ENCODE measurements at regions not wholly inside any gene's neighbourhood (a gene's known extent, or its start where the extent isn't known, plus 50 kb on each side); places are given as distances from the start of the nearest gene placed in this dataset.

GRCh38 chr7:68544851-68545250 is 1053.4 kb upstream of the AUTS2 start:
- DNase-seq (ENCODE audit: low read depth in 1 of 2, low spot score in 2 of 2) (no peak), FAIRE-seq (no peak)
- CTCF ChIA-PET (ENCODE audit: partially characterized antibody), result interaction anchor here (0.7 kb wide), 1 partner anchor 24 kb away, joined by 4 read pairs; no protein-coding TSS in a partner anchor
- H3K4me3 ChIP-seq (ENCODE audit: extremely low read depth in 1 of 4, insufficient read depth in 2 of 4, low read depth in 3 of 4, low read length in 4 of 4), result no peak overlapping the region
- 76% methylated on average over 4 of the region's 4 CpGs; no CpG with 5 or more reads in 1 of the 2 experiments for WGBS, 2 experiments (ENCODE audit: extremely low coverage in 1 of 2, insufficient coverage in 1 of 2, insufficient read length in 1 of 2, insufficient replicate concordance in 2 of 2, low coverage in 1 of 2, low lambda C conversion rate in 2 of 2, missing lambda C conversion rate in 1 of 2)
- H3K4me1 ChIP-seq (replicated peaks in 1 of 4; ENCODE audit: control insufficient read depth in 3 of 4, insufficient read depth in 4 of 4, low read length in 3 of 4), result no peaks in the 10 kb centered on the region
- H2BK20ac ChIP-seq (ENCODE audit: low read length), result no peak overlapping the region
- TF ChIP-seq TBP (IDR thresholded peaks at IDR 0.05; ENCODE audit: low read depth, low read length), result no peak
- no peak for TF ChIP-seq SIN3A (conservative IDR thresholded peaks at IDR 0.05 in 1 of 2, IDR thresholded peaks at IDR 0.05 in 1 of 2; ENCODE audit: low read depth in 1 of 2, low read length in 2 of 2)
- no peak for TF ChIP-seq SP2 (IDR thresholded peaks at IDR 0.05; ENCODE audit: low read length)
- no peak for TF ChIP-seq CHD1 (IDR thresholded peaks at IDR 0.05; ENCODE audit: low read depth, low read length)
- no peak for TF ChIP-seq E2F6 (IDR thresholded peaks at IDR 0.05)
- no peak for TF ChIP-seq CHD2 (IDR thresholded peaks at IDR 0.05; ENCODE audit: low read length)
- TF ChIP-seq EP300 (IDR thresholded peaks at IDR 0.05; ENCODE audit: borderline replicate concordance in 1 of 2, low read depth in 2 of 2, low read length in 2 of 2), result no peak
- TF ChIP-seq FOSL1 (IDR thresholded peaks at IDR 0.05; ENCODE audit: insufficient read depth, low read depth, low read length), result no peak
- no peak for TF ChIP-seq SRF (IDR thresholded peaks at IDR 0.05; ENCODE audit: low read depth, low read length)
- TF ChIP-seq BRCA1 (IDR thresholded peaks at IDR 0.05; ENCODE audit: low read depth, low read length), result no peak
- no peak for TF ChIP-seq PHF8 (conservative IDR thresholded peaks at IDR 0.05; ENCODE audit: low read depth, low read length)
- TF ChIP-seq POLR2AphosphoS5 (IDR thresholded peaks at IDR 0.05; ENCODE audit: low read depth, low read length), result no peak
- TF ChIP-seq RBBP5 (IDR thresholded peaks at IDR 0.05; ENCODE audit: borderline replicate concordance, low read depth, low read length), result no peak
- no peak for TF ChIP-seq ATF3 (IDR thresholded peaks at IDR 0.05; ENCODE audit: insufficient read depth, low read depth, low read length)
- TF ChIP-seq SP4 (IDR thresholded peaks at IDR 0.05; ENCODE audit: low read length), result no peak
- H3K23me2 ChIP-seq (ENCODE audit: low read depth, low read length), result no peaks in the 10 kb centered on the region
- H3K4me2 ChIP-seq (ENCODE audit: insufficient read depth in 1 of 2, low read depth in 2 of 2, low read length in 2 of 2), result no peak overlapping the region
- no peaks in the 10 kb centered on the region for H4K20me1 ChIP-seq (replicated peaks in 1 of 2; ENCODE audit: control insufficient read depth in 1 of 2, insufficient read depth in 2 of 2, low read length in 2 of 2)
- H4K91ac ChIP-seq (replicated peaks; ENCODE audit: insufficient read length, low read length), result no peak overlapping the region
- no peaks in the 10 kb centered on the region for H3K79me1 ChIP-seq (ENCODE audit: low read depth, low read length)
- H3K36me3 ChIP-seq (ENCODE audit: control insufficient read depth in 2 of 4, insufficient read depth in 4 of 4, low read length in 3 of 4), result no peaks in the 10 kb centered on the region
- H3K4ac ChIP-seq (replicated peaks; ENCODE audit: insufficient read length, low read depth, low read length), result no peak overlapping the region
- no peak overlapping the region for H4K8ac ChIP-seq (ENCODE audit: extremely low read depth, insufficient read depth, low read length)
- no peak overlapping the region for H3K27ac ChIP-seq (ENCODE audit: low read depth, low read length)
- H3K79me2 ChIP-seq (ENCODE audit: control insufficient read depth in 1 of 2, insufficient read depth in 2 of 2, low read length in 2 of 2), result no peaks in the 10 kb centered on the region
- H3K56ac ChIP-seq (replicated peaks; ENCODE audit: insufficient read length, low read depth, low read length), result no peak overlapping the region
- no peaks in the 10 kb centered on the region for H3K27me3 ChIP-seq (replicated peaks in 1 of 4; ENCODE audit: control insufficient read depth in 3 of 4, extremely low read depth in 1 of 4, insufficient read depth in 3 of 4, low read length in 3 of 4)
- H2AFZ ChIP-seq (ENCODE audit: low read length), result no peak overlapping the region
- H2BK15ac ChIP-seq (ENCODE audit: low read length), result no peak overlapping the region
- H2BK5ac ChIP-seq (ENCODE audit: low read depth, low read length), result no peak overlapping the region
- H2BK120ac ChIP-seq (replicated peaks; ENCODE audit: low read depth, low read length), result no peak overlapping the region
- H4K5ac ChIP-seq (ENCODE audit: insufficient read length, low read depth, low read length), result no peak overlapping the region
- no peak overlapping the region for H2AK5ac ChIP-seq (ENCODE audit: low read depth, low read length)
- H3K9me3 ChIP-seq (ENCODE audit: insufficient read depth in 2 of 2, low read depth in 1 of 2, low read length in 1 of 2), result no peaks in the 10 kb centered on the region
- H3K14ac ChIP-seq (ENCODE audit: insufficient read length), result no peak overlapping the region
- POLR2A ChIA-PET (ENCODE audit: partially characterized antibody), result no interaction called here
- H3K23ac ChIP-seq (ENCODE audit: insufficient read length), result no peak overlapping the region
- H2BK12ac ChIP-seq (ENCODE audit: low read depth, low read length), result no peak overlapping the region
- H3K9ac ChIP-seq (replicated peaks in 1 of 4; ENCODE audit: extremely low read depth in 1 of 4, low read depth in 3 of 4, low read length in 3 of 4), result no peak overlapping the region
- H3K18ac ChIP-seq (ENCODE audit: extremely low read depth, low read length), result no peak overlapping the region

Data from H1 (cell line).